ENCODE measurements at regions not wholly inside any gene's neighbourhood (a gene's known extent, or its start where the extent isn't known, plus 50 kb on each side); places are given as distances from the start of the nearest gene placed in this dataset.

GRCh38 chr18:3350566-3351527 is 88.9 kb downstream of the MYL12B start:
- no peak for FAIRE-seq
- no peak overlapping the region for H3K4me3 ChIP-seq (ENCODE audit: low read depth, low read length)
- no peak for TF ChIP-seq CTCF (IDR thresholded peaks at IDR 0.05; ENCODE audit: insufficient read depth, low read length, severe bottlenecking)
- no peaks in the 10 kb centered on the region for H3K27me3 ChIP-seq (ENCODE audit: control insufficient read depth, insufficient read depth, low read length)
- peak; percentile 96 for DNase-seq (ENCODE audit: low read depth)
- H3K36me3 ChIP-seq (ENCODE audit: control insufficient read depth, insufficient read depth, low read length), result no peaks in the 10 kb centered on the region

- Histone ChIP-seq H3K36me3 (ENCODE audit: control insufficient read depth, insufficient read depth, low read length) (no peaks in the 10 kb centered on the region), H3K4me3 (ENCODE audit: low read depth, low read length) (no peak overlapping the region), H3K27me3 (ENCODE audit: control insufficient read depth, insufficient read depth, low read length) (no peaks in the 10 kb centered on the region)
- FAIRE-seq (no peak), DNase-seq (ENCODE audit: low read depth) (no peak)
- no peak for TF ChIP-seq CTCF (IDR thresholded peaks at IDR 0.05; ENCODE audit: insufficient read depth, low read length, severe bottlenecking)
Observed at GRCh38 chr18:3354506-3354905, 92.6 kb downstream of the MYL12B start.

GRCh38 chr18:3356614-3357013 is 93.4 kb upstream of the TGIF1 start:
- DNase-seq (ENCODE audit: low read depth) (no peak), FAIRE-seq (no peak)
- H3K27me3 ChIP-seq (ENCODE audit: control insufficient read depth, insufficient read depth, low read length), result no peaks in the 10 kb centered on the region
- no peak overlapping the region for H3K4me3 ChIP-seq (ENCODE audit: low read depth, low read length)
- H3K36me3 ChIP-seq (ENCODE audit: control insufficient read depth, insufficient read depth, low read length), result no peaks in the 10 kb centered on the region
- no peak for TF ChIP-seq CTCF (IDR thresholded peaks at IDR 0.05; ENCODE audit: insufficient read depth, low read length, severe bottlenecking)

GRCh38 chr18:3357516-3357915 is 92.5 kb upstream of the TGIF1 start:
- no peaks in the 10 kb centered on the region for H3K27me3 ChIP-seq (ENCODE audit: control insufficient read depth, insufficient read depth, low read length)
- FAIRE-seq (no peak), DNase-seq (ENCODE audit: low read depth) (no peak)
- H3K4me3 ChIP-seq (ENCODE audit: low read depth, low read length), result no peak overlapping the region
- no peak for TF ChIP-seq CTCF (IDR thresholded peaks at IDR 0.05; ENCODE audit: insufficient read depth, low read length, severe bottlenecking)
- no peaks in the 10 kb centered on the region for H3K36me3 ChIP-seq (ENCODE audit: control insufficient read depth, insufficient read depth, low read length)

GRCh38 chr18:3358310-3358709 is 91.7 kb upstream of the TGIF1 start:
- Histone ChIP-seq H3K4me3 (ENCODE audit: low read depth, low read length) (no peak overlapping the region), H3K36me3 (ENCODE audit: control insufficient read depth, insufficient read depth, low read length) (no peaks in the 10 kb centered on the region), H3K27me3 (ENCODE audit: control insufficient read depth, insufficient read depth, low read length) (no peaks in the 10 kb centered on the region)
- peak; percentile 83 for FAIRE-seq
- no peak for DNase-seq (ENCODE audit: low read depth)
- no peak for TF ChIP-seq CTCF (IDR thresholded peaks at IDR 0.05; ENCODE audit: insufficient read depth, low read length, severe bottlenecking)

Data from bronchial epithelial cell (primary cell).